ENCODE measurements at regions not wholly inside any gene's neighbourhood (a gene's known extent, or its start where the extent isn't known, plus 50 kb on each side); places are given as distances from the start of the nearest gene placed in this dataset.

GRCh38 chr6:6803180-6803977 is 214.9 kb downstream of the LY86 start:
- no peak overlapping the region for H3K4me3 ChIP-seq (ENCODE audit: low read length)
- TF ChIP-seq, protein P1, sequence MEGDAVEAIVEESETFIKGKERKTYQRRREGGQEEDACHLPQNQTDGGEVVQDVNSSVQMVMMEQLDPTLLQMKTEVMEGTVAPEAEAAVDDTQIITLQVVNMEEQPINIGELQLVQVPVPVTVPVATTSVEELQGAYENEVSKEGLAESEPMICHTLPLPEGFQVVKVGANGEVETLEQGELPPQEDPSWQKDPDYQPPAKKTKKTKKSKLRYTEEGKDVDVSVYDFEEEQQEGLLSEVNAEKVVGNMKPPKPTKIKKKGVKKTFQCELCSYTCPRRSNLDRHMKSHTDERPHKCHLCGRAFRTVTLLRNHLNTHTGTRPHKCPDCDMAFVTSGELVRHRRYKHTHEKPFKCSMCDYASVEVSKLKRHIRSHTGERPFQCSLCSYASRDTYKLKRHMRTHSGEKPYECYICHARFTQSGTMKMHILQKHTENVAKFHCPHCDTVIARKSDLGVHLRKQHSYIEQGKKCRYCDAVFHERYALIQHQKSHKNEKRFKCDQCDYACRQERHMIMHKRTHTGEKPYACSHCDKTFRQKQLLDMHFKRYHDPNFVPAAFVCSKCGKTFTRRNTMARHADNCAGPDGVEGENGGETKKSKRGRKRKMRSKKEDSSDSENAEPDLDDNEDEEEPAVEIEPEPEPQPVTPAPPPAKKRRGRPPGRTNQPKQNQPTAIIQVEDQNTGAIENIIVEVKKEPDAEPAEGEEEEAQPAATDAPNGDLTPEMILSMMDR (conservative IDR thresholded peaks at IDR 0.05; ENCODE audit: low read depth, low read length), result no peak
- DNase-seq (ENCODE audit: low read depth), result no peak

DNA sequence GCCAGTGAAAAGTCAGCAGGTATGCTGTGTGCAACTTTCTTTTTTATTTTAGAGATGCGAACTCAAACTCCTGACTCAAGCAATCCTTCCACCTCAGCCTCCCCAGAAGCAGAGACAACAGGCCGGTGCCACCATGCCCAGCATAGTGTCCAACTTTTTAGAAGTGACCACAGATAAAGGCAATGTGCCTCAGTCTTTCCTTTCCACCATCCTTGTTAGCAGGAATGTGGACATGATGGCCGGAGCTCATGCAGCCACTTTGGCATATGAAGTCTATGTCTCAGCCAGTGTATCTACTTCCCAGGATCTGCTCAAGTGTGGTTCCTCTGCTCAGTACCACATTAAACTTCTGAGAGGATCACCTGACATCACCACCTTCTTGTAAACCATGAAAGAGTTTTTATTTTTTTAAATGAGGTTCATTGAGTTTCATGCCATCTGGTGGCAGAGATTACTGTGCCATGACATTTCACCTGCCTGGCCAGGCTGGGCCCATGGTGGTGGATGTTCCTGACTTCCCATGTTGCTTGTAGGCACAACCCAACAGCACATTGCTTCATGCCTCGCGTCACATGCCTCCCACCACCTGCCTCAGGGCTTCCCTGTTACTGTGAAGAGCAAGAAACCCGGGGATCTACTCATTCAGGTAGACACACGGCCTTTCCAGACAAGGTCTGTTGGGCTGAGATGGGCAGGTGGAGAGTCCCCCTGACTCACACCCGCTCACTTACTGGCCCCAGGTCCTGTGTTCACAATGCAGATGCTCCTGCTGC is 216.5 kb downstream of the LY86 start:
- TF ChIP-seq, protein P1 (conservative IDR thresholded peaks at IDR 0.05; ENCODE audit: low read depth, low read length), result no peak
- no peak for DNase-seq (ENCODE audit: low read depth)
- H3K4me3 ChIP-seq (ENCODE audit: low read length), result no peak overlapping the region

DNA sequence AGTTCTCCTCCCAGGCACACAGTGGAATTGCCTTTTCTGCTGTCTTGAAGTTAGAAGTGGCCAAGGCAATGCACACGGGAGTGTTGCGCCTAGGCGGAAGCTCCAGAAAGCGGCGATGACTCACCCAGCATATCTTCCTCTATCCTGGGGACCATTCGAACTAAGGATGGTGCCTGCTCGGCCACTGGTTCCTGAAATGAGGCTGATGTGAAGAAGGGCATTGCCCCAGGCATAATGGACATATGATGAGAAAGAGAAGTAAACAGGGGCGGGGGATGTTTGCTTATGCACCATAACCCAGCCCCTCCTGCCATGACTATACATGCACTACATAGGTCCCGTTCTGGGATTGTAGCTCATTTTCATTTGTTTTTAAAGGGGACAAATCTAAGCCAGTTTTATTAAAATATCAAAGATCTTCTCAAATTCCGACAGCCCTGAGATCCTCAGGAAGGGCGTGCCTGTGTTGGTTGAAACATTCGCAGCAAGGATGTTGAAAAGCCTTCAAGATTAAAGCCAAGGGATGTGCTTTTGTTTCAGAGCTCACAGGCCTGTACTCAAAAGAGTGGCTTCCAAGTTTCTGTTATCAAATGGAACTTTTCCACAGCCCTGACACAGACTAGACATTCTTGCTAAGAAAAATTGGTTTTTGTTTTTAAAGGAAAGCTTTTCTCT is 218.5 kb downstream of the LY86 start:
- no peak overlapping the region for H3K4me3 ChIP-seq (ENCODE audit: low read length)
- DNase-seq (ENCODE audit: low read depth), result no peak
- TF ChIP-seq, protein P1 (conservative IDR thresholded peaks at IDR 0.05; ENCODE audit: low read depth, low read length), result no peak

DNA sequence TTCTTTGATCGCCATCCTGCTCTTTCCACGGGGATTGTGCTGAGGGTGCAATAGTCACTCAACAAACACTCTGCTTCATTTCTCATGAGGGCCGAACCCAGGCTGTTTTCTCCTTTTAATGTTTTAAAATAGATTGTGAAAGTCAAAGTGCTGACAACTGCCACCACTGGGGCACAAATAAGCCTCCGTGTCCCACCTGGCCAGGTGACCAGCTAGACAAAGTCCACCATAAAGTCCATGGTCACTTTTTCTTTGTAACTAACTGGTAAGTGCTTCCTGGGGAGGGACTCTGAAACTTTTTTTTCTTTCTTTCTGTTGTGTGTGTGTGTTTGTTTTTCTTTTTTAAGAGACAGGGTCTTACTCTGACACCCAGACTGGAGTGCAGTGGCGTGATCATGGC is 219.8 kb downstream of the LY86 start:
- TF ChIP-seq, protein P1 (conservative IDR thresholded peaks at IDR 0.05; ENCODE audit: low read depth, low read length), result no peak
- no peak for DNase-seq (ENCODE audit: low read depth)
- no peak overlapping the region for H3K4me3 ChIP-seq (ENCODE audit: low read length)

- H3K4me3 ChIP-seq (ENCODE audit: low read length), result no peak overlapping the region
- no peak for DNase-seq (ENCODE audit: low read depth)
- TF ChIP-seq, protein P1 (conservative IDR thresholded peaks at IDR 0.05; ENCODE audit: low read depth, low read length), result no peak
These were observed 220.4 kb downstream of the LY86 start for GRCh38 chr6:6808915-6809314.

GRCh38 chr6:6810727-6811126 is 222.2 kb downstream of the LY86 start:
- TF ChIP-seq, protein P1 (conservative IDR thresholded peaks at IDR 0.05; ENCODE audit: low read depth, low read length), result no peak
- peak overlapping the region; percentile 40 for H3K4me3 ChIP-seq (ENCODE audit: low read length)
- DNase-seq (ENCODE audit: low read depth), result no peak
